SK-N-SH treated with all-trans-retinoic acid at 6 μM for 48 hours (cell line): ENCODE measurements at regions not wholly inside any gene's neighbourhood (a gene's known extent, or its start where the extent isn't known, plus 50 kb on each side); places are given as distances from the start of the nearest gene placed in this dataset.

Experiments
- ATAC-seq: fragments of 200-7000 bp; cut with Tn5 transposase; 3 replicates; pipeline ENCODE4 v1.9.1; 2020; ENCODE audit warnings: mild to moderate bottlenecking, moderate library complexity
- BACH2 ChIP-seq: fragments of 250-450 bp; sonication (Bioruptor Pico); IDR thresholded peaks from 2 replicates; pipeline ENCODE4 v1.9.0; 2021; ENCODE audit warnings: mild to moderate bottlenecking, borderline replicate concordance
- CREB5 ChIP-seq: fragments of 250-450 bp; sonication (Bioruptor Pico); IDR thresholded peaks from 2 replicates; pipeline ENCODE4 v1.5.1; 2020; ENCODE audit warnings: low read depth, mild to moderate bottlenecking, moderate library complexity
- CSDC2 ChIP-seq: fragments of 250-450 bp; sonication (Bioruptor Pico); IDR thresholded peaks from 2 replicates; pipeline ENCODE4 v1.5.0; 2020; ENCODE audit warnings: mild to moderate bottlenecking, moderate library complexity
- ESRRG ChIP-seq: fragments of 250-450 bp; sonication (Bioruptor Pico); IDR thresholded peaks from 2 replicates; pipeline ENCODE4 v1.6.1; 2021; ENCODE audit warnings: mild to moderate bottlenecking
- ISL1 ChIP-seq: fragments of 250-450 bp; sonication (Bioruptor Pico); IDR thresholded peaks from 2 replicates; pipeline ENCODE4 v2.1.2; 2022; ENCODE audit warnings: mild to moderate bottlenecking, moderate library complexity
- OSR1 ChIP-seq: fragments of 250-450 bp; sonication (Bioruptor Pico); IDR thresholded peaks from 2 replicates; pipeline ENCODE4 v1.8.0; 2022; ENCODE audit warnings: moderate library complexity, mild to moderate bottlenecking, inconsistent platforms
- PPARA ChIP-seq: fragments of 250-450 bp; sonication (Bioruptor Pico); IDR thresholded peaks from 2 replicates; pipeline ENCODE4 v1.5.0; 2020; ENCODE audit warnings: mild to moderate bottlenecking, borderline replicate concordance
- RARB ChIP-seq: fragments of 250-450 bp; sonication (Bioruptor Pico); IDR thresholded peaks from 2 replicates; pipeline ENCODE4 v1.8.0; 2021; ENCODE audit warnings: mild to moderate bottlenecking, moderate library complexity
- SNAI2 ChIP-seq: fragments of 250-450 bp; sonication (Bioruptor Pico); IDR thresholded peaks from 2 replicates; pipeline ENCODE4 v1.5.0; 2020; ENCODE audit warnings: mild to moderate bottlenecking, moderate library complexity
- TCF4 ChIP-seq: fragments of 250-450 bp; sonication (Bioruptor Pico); IDR thresholded peaks from 2 replicates; pipeline ENCODE4 v1.8.0; 2021; ENCODE audit warnings: mild to moderate bottlenecking, moderate library complexity, borderline replicate concordance
- TOX ChIP-seq: fragments of 250-450 bp; sonication (Bioruptor Pico); IDR thresholded peaks from 2 replicates; pipeline ENCODE4 v1.8.0; 2021; ENCODE audit warnings: mild to moderate bottlenecking, moderate library complexity, borderline replicate concordance
- ZC3H10 ChIP-seq: fragments of 250-450 bp; sonication (Bioruptor Pico); IDR thresholded peaks from 2 replicates; pipeline ENCODE4 v1.5.1; 2021; ENCODE audit warnings: mild to moderate bottlenecking, moderate library complexity
- ZNF565 ChIP-seq: fragments of 450-650 bp; formaldehyde crosslinking; conservative IDR thresholded peaks from 2 replicates; pipeline ENCODE4 v1.5.0; 2020; ENCODE audit warnings: low read depth, mild to moderate bottlenecking, moderate library complexity
- ZNF70 ChIP-seq: fragments of 450-650 bp; formaldehyde crosslinking; IDR thresholded peaks from 2 replicates; pipeline ENCODE4 v1.5.0; 2020; ENCODE audit warnings: mild to moderate bottlenecking, moderate library complexity
- ZNF8 ChIP-seq: fragments of 450-650 bp; formaldehyde crosslinking; IDR thresholded peaks from 2 replicates; pipeline ENCODE4 v1.5.0; 2020; ENCODE audit warnings: mild to moderate bottlenecking, moderate library complexity
- TF ChIP-seq, protein P1 (sequence below): fragments of 250-450 bp; sonication (Bioruptor Pico); IDR thresholded peaks from 2 replicates; pipeline ENCODE4 v1.5.1; 2021; ENCODE audit warnings: mild to moderate bottlenecking, moderate library complexity
- TF ChIP-seq, protein P2 (sequence below): fragments of 250-450 bp; sonication (Bioruptor Pico); IDR thresholded peaks from 2 replicates; pipeline ENCODE4 v1.8.0; 2020; ENCODE audit warnings: mild to moderate bottlenecking, moderate library complexity, borderline replicate concordance
- TF ChIP-seq, protein P3 (sequence below): fragments of 250-450 bp; sonication (Bioruptor Pico); IDR thresholded peaks from 2 replicates; pipeline ENCODE4 v1.5.0; 2020; ENCODE audit warnings: mild to moderate bottlenecking, moderate library complexity
- TF ChIP-seq, protein P4 (sequence below): fragments of 250-450 bp; sonication (Bioruptor Pico); IDR thresholded peaks from 2 replicates; pipeline ENCODE4 v1.8.0; 2021; ENCODE audit warnings: low read depth, mild to moderate bottlenecking, moderate library complexity, borderline replicate concordance

GRCh38 chr18:41153871-41154270, 801.2 kb upstream of the PIK3C3 start:
- no peak for TF ChIP-seq BACH2 (CRISPR knock-in tag)
- no peak for TF ChIP-seq ESRRG (CRISPR knock-in tag)
- no peak for TF ChIP-seq OSR1 (CRISPR knock-in tag)
- TF ChIP-seq, protein P1, sequence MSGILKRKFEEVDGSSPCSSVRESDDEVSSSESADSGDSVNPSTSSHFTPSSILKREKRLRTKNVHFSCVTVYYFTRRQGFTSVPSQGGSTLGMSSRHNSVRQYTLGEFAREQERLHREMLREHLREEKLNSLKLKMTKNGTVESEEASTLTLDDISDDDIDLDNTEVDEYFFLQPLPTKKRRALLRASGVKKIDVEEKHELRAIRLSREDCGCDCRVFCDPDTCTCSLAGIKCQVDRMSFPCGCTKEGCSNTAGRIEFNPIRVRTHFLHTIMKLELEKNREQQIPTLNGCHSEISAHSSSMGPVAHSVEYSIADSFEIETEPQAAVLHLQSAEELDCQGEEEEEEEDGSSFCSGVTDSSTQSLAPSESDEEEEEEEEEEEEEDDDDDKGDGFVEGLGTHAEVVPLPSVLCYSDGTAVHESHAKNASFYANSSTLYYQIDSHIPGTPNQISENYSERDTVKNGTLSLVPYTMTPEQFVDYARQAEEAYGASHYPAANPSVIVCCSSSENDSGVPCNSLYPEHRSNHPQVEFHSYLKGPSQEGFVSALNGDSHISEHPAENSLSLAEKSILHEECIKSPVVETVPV (CRISPR knock-in tag): no peak
- no peak for TF ChIP-seq ZNF8 (CRISPR knock-in tag)
- TF ChIP-seq, protein P2, sequence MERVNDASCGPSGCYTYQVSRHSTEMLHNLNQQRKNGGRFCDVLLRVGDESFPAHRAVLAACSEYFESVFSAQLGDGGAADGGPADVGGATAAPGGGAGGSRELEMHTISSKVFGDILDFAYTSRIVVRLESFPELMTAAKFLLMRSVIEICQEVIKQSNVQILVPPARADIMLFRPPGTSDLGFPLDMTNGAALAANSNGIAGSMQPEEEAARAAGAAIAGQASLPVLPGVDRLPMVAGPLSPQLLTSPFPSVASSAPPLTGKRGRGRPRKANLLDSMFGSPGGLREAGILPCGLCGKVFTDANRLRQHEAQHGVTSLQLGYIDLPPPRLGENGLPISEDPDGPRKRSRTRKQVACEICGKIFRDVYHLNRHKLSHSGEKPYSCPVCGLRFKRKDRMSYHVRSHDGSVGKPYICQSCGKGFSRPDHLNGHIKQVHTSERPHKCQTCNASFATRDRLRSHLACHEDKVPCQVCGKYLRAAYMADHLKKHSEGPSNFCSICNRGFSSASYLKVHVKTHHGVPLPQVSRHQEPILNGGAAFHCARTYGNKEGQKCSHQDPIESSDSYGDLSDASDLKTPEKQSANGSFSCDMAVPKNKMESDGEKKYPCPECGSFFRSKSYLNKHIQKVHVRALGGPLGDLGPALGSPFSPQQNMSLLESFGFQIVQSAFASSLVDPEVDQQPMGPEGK (CRISPR knock-in tag): no peak
- TF ChIP-seq PPARA (CRISPR knock-in tag): no peak
- TF ChIP-seq ZC3H10: no peak
- no peak for TF ChIP-seq ZNF70 (CRISPR knock-in tag)
- TF ChIP-seq TOX (CRISPR knock-in tag): no peak
- no peak for TF ChIP-seq SNAI2 (CRISPR knock-in tag)
- no peak for TF ChIP-seq CSDC2 (CRISPR knock-in tag)
- TF ChIP-seq, protein P3, sequence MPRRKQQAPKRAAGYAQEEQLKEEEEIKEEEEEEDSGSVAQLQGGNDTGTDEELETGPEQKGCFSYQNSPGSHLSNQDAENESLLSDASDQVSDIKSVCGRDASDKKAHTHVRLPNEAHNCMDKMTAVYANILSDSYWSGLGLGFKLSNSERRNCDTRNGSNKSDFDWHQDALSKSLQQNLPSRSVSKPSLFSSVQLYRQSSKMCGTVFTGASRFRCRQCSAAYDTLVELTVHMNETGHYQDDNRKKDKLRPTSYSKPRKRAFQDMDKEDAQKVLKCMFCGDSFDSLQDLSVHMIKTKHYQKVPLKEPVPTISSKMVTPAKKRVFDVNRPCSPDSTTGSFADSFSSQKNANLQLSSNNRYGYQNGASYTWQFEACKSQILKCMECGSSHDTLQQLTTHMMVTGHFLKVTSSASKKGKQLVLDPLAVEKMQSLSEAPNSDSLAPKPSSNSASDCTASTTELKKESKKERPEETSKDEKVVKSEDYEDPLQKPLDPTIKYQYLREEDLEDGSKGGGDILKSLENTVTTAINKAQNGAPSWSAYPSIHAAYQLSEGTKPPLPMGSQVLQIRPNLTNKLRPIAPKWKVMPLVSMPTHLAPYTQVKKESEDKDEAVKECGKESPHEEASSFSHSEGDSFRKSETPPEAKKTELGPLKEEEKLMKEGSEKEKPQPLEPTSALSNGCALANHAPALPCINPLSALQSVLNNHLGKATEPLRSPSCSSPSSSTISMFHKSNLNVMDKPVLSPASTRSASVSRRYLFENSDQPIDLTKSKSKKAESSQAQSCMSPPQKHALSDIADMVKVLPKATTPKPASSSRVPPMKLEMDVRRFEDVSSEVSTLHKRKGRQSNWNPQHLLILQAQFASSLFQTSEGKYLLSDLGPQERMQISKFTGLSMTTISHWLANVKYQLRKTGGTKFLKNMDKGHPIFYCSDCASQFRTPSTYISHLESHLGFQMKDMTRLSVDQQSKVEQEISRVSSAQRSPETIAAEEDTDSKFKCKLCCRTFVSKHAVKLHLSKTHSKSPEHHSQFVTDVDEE (CRISPR knock-in tag): no peak
- no peak for TF ChIP-seq RARB
- ATAC-seq: no peak

DNA sequence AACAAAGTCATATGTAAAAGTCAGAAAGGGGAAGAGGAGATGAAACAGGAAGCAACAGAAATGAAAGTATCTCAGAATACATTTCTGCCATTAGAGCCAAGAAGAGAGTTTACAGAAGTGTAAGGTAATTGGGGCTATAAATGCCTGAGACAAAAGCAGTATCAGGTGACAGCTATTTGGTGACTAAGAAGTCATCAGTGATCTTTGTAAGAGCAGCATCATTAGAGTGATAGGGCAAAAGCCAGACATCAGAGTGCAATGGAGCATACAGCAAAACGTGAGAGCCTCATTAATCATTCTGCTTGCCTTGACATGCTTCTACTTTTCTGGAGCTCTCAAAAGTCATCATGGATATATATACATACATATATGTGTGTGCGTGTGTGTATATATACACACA, 804.7 kb upstream of the PIK3C3 start:
- ATAC-seq: no peak
- no peak for TF ChIP-seq RARB
- TF ChIP-seq, protein P2 (CRISPR knock-in tag): no peak

- TF ChIP-seq OSR1 (CRISPR knock-in tag): no peak
- TF ChIP-seq ZNF565 (CRISPR knock-in tag): no peak
- no peak for TF ChIP-seq ISL1 (CRISPR knock-in tag)
- TF ChIP-seq, protein P4, sequence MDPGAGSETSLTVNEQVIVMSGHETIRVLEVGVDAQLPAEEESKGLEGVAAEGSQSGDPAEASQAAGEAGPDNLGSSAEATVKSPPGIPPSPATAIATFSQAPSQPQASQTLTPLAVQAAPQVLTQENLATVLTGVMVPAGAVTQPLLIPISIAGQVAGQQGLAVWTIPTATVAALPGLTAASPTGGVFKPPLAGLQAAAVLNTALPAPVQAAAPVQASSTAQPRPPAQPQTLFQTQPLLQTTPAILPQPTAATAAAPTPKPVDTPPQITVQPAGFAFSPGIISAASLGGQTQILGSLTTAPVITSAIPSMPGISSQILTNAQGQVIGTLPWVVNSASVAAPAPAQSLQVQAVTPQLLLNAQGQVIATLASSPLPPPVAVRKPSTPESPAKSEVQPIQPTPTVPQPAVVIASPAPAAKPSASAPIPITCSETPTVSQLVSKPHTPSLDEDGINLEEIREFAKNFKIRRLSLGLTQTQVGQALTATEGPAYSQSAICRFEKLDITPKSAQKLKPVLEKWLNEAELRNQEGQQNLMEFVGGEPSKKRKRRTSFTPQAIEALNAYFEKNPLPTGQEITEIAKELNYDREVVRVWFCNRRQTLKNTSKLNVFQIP (CRISPR knock-in tag): no peak
- TF ChIP-seq PPARA (CRISPR knock-in tag): no peak
- TF ChIP-seq TCF4: no peak
- no peak for TF ChIP-seq CREB5 (CRISPR knock-in tag)
- TF ChIP-seq CSDC2 (CRISPR knock-in tag): no peak
- TF ChIP-seq ESRRG (CRISPR knock-in tag): no peak
- no peak for ATAC-seq
These were observed 808.7 kb upstream of the PIK3C3 start for GRCh38 chr18:41146301-41146700.
